ENCODE measurements at regions not wholly inside any gene's neighbourhood (a gene's known extent, or its start where the extent isn't known, plus 50 kb on each side); places are given as distances from the start of the nearest gene placed in this dataset.
"Not testable (repeated sequence)": the region's sequence is repeated elsewhere in the genome, so short reads cannot be mapped to it uniquely, and the experiment has no call there.

DNA sequence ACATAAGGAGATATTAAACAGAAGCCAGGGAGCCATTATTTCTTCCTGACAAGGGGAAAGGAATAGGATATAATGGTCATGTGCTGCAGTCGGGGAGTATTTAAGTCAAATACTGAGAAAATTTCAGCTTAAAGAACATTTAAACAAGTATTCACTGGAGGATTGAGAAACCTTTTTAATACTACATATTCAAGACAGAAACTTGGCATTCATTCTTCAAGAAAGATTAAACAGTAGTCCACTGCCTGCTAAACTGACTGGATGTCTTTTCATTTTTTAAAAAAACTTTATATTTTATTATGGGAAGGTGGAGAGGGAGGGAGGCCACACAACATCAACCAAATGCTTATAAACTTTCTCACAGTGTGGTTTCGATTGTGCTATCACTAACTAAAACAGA lies 107.4 kb upstream of the CBLB start:
- no peak for DNase-seq

GRCh38 chr3:105979961-105980360 lies 111.1 kb upstream of the CBLB start:
- no peak for DNase-seq

DNA sequence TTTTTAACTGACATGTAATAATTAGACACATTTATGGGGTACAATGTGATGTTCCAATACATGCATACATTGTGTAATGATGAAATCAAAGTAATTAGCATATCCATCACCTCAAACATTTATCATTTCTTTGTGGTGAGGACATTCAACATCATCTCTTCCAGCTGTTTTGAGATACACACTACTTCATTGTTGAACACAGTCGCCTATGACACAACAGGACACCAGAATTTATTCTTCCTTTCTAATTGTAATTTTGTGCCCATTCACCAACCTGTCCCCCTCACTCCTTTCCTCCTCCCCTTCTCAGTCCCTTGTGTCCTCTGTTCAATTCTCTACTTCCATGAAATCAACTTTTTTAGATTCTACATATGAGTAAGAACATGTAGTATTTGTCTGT lies 113.4 kb upstream of the CBLB start:
- no peak for DNase-seq

DNA sequence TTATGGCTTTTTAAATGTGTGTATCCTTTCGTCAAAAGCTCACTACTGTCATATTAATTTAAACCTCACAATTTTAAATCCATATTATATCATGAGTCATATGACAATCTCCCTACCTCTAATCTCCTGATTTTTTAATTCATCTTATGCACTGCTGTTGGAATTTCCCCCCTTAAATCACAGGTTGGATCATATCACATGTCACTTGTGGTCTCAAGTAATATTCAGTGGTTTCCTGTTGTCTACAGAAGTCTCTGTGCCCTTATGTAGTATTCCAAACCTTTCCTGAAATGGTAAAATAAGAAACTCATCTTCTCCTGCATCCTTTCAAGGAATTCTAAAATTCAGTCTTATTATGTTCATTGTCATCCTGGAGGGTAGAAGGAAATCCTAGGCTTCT lies 116.0 kb upstream of the CBLB start:
- no peak for DNase-seq

- not testable (repeated sequence) for DNase-seq
These were observed 117.5 kb upstream of the CBLB start for GRCh38 chr3:105986343-105986742.

DNA sequence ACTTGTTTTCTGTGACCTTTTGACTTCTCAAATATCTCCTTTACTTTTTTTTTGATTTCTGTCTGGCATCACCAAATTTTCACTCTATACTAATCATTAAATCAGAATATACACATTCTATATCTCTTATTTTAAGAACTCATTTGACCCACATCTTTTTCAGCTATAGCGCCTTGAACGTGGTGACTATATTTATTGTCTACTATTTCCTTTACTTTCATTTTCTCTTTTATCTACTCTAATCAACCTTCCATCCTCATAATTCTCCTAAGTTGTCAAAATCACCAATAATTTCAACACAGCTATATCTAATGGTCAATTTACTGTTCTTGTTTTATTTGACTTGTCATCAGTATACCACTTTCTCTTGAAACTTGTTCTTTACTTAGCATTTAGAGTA lies 119.0 kb upstream of the CBLB start:
- DNase-seq: no peak

DNA sequence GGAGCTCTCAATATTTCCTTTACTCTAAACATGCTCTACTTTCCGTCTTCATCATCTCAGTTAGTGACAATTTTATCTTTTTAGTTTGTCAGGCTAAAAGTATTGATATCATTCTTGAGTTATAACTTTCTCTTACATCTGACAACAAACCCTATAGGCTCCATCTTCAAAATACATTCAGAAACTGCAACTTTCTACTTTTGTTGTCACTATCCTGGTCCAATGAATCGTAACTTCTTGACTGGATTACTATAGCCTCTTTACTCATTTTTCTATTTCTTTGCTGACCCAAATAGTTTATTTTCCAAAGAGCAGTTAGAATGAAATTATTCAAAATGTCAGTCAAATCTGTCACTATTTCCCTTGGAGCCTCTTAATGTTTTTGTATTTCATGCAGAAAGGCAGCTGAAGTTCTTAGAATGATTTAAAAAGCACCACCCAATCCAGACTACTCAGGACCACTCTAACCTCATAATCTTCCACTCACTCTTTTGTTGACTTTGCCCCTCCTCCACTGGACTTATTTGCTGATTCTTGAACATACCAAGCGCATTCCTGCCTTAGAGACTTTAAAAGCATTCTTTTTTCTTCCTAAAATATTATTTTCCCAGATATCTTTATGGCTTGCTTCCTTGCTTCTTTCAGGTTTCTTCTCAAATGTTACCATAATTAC lies 119.9 kb upstream of the CBLB start:
- DNase-seq: no peak

GRCh38 chr3:105996781-105997180 lies 128.0 kb upstream of the CBLB start:
- no peak for DNase-seq

GRCh38 chr3:105997466-105997799 lies 128.6 kb upstream of the CBLB start:
- no peak for DNase-seq

- no peak for DNase-seq
These were observed 129.2 kb upstream of the CBLB start for GRCh38 chr3:105997800-105998526.

- DNase-seq: no peak
These were observed 131.0 kb upstream of the CBLB start for GRCh38 chr3:105999856-106000255.

DNA sequence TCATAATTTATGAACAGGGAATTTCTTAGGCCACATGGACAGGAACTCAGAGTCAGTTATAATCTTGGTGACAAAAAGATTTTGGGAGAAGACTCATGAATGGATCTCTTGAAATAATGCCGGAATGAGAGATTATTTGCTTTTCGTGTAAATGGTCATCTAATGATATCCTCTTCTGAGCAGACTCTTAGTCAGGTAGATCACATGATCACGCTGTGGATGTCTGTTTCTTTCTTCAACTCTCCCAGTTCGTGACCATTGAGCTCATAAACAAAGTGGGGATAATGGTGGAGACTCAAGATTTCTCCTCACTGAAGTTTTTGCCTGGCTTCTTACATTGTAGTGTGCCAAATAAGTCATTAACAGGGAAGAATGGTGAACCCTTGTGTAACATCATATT lies 133.1 kb upstream of the CBLB start:
- no peak for DNase-seq

DNA sequence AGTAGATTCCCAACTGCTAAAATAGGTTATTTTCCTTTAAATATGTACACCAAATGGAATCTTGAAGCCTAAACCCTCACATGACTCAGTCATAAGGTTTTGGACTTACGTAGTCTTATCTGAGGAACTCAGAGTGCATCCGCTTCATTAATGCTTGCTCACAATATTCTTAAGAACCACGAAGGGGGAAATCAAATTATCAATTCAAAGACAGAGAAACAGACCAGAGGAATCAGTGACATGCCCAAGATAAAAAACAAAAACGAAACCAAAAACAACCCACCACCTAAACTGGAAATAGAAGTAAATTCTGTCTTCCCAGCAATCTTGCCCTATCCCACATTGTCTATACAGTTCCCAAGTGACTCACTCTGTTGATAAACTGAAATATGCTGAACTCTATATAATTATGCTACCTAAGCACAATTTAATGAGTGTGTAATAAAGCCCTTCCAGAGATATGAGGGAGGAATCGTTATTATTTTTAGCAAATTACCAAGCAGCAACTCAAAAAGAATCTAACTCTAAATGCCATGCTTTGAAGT lies 135.4 kb upstream of the CBLB start:
- DNase-seq: no peak

DNA sequence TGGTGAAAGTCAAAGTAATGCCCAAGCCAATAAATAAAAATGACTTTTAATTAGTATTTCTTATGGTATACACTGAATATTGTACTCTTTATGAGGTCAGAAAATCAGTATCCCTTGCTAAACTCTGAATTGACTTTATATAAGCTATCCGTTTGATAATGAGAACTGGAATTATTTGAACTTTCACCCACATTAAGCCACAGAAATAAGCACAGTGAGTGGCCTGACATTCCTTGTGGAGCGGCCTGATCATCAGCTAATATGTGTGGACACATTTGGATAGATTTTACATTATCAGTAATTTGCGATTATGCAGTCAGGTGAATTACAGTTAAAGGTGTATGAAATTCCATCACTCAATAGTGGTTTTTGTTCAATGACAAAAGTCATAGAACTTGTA lies 136.0 kb upstream of the CBLB start:
- DNase-seq: no peak

GRCh38 chr3:106006001-106006400 lies 137.2 kb upstream of the CBLB start:
- no peak for DNase-seq

DNA sequence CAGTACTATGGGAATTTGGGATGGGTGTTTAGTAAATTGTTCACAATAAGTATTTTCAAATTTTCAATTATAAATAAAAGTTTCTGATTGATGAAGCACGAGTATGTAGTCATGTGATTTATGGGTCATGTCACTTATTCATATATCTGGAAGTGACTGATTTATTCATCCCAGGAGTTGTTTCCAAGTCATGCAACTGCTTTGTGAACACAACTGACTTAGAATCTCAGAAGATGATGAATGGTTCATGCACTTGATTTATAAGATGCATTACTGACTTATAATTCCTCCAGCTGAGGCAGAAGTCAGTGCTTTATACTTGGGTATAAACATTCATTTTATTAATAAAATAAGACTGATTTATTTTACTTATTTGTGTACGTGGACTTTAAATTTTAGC lies 137.8 kb upstream of the CBLB start:
- no peak for DNase-seq

DNA sequence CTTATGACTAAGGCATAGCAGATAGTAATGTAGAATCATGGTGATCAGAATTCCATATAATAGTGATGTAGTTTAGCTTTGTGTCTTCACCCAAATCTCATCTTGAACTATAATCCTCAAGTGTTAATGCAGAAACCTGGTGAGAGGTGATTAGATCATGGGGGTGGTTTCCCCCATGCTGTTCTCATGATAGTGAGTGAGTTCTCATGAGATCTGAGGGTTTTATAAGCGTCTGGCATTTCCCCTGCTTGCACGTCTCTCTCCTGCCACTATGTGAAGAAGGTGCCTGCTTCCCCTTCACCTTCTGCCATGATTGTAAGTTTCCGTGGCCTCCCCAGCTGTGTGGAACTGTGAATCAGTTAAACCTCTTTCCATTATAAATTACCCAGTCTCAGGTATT lies 138.7 kb upstream of the CBLB start:
- no peak for DNase-seq

GRCh38 chr3:106008766-106009165 lies 140.0 kb upstream of the CBLB start:
- DNase-seq: no peak

DNA sequence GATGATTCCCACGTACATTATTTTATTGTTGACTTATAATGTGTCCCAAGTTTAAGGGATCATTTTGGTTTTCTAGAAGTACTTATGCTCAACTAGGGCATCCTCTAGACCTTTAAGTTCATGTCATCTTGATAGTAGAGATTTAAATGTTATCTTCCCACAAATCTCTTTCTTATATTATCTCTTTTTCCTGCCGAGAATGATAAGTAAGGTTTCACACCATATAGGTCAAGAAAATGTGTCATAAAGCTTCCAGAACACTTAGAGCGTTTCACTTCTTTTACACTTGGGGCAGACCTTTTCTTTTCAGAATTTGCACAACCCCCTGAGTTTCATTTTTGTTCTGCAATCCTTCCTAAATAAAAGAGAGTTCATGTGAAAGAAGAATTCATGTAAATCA lies 142.0 kb upstream of the CBLB start:
- no peak for DNase-seq

DNA sequence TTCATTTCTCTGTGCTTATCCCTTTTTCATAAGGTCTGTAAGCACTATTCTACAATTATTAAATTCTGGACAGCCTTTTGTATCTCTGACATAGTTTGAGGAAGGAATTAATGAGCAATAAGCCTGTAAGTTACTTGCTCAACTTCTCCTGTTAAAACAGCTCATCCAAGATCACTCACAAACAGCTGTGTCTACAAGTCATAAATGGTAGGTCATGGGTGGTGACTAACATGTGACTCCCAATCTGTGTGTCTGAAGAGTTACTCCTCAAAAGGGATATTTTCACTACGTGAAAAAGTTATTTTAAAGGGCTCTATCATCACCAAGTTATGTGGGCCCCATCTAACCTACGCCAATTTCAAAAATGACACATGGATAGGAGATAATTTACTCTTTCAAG lies 145.2 kb upstream of the CBLB start:
- no peak for DNase-seq

DNA sequence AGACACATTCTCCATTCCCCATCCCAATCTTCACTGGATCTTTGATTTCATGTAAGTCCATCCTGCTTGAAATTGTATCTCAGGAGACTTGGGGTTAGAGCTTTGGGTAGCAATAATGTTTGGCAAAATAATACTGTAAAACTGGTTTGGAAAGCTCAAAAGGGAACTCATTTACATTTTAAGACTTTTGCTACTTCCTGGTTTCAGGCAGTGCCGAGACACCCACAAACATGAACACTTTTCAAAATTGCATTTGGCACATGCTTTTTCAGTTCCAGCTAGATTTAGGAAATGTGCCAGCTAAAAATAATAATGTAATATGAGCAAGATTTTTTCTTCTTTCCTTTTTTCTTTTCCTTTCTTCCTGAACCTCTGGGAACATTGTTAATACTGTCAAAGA lies 145.7 kb upstream of the CBLB start:
- DNase-seq: no peak

DNA sequence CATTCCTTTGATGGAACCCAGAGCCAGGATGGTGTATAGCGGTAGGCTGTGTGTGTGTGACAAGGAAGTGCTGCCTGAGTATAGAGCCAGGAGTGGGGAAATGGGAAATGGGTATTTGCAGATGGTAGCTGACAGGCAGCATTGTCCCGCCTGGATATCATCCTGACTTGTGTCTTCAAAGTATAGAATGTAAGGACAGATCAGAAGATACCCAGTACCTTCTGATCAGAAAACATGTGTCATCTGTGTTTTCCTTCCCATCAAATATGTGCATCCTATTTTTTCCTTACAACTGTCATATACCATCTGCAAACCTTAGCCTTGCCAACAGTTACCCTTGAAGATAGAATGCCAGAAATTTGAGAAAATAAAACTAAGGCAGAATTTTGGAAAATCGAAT lies 146.2 kb upstream of the CBLB start:
- no peak for DNase-seq

- no peak for DNase-seq
These were observed 149.3 kb upstream of the CBLB start for GRCh38 chr3:106018102-106018501.

All from amygdala (tissue), 56 donors.